ENCODE measurements at regions not wholly inside any gene's neighbourhood (a gene's known extent, or its start where the extent isn't known, plus 50 kb on each side); places are given as distances from the start of the nearest gene placed in this dataset.
"Not testable (repeated sequence)": the region's sequence is repeated elsewhere in the genome, so short reads cannot be mapped to it uniquely, and the experiment has no call there.

DNA sequence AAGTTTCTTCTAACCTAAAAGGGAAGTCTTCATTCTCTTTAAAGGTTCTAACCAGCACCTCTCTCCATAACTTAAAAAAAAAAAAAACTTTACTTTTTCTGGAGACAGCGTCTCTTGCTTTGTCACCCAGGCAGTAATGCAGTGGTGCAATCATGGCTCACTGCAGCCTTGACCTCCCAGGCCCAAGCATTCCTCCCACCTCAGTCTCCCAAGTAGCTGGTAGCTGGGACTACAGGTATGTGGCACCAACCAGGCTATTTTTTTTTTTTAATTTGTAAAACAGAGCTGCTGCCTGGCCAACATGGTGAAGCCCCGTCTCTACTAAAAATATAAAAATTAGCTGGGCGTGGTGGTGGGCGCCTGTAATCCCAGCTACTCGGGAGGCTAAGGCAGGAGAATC lies 787.4 kb upstream of the ACO1 start:
- not testable (repeated sequence) for DNase-seq

DNA sequence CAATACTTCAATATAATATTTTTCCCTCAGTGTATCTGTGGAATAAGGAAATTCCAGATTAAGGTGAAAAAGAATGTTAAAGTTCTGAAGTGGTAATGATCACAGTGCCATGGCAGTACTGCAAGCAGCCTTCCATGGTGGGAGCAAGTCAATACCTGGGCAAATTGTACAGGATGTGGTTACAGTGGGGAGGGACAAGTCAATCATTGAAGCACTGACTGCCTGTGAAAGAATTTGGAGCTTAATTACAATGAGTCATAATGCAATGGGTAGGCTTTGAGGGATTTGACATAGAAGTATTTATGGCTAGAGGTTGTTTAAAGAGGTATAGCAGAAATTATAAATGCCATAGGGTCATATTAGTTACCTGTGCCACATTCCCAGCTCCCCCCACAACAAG lies 786.5 kb upstream of the ACO1 start:
- DNase-seq, result no peak

DNA sequence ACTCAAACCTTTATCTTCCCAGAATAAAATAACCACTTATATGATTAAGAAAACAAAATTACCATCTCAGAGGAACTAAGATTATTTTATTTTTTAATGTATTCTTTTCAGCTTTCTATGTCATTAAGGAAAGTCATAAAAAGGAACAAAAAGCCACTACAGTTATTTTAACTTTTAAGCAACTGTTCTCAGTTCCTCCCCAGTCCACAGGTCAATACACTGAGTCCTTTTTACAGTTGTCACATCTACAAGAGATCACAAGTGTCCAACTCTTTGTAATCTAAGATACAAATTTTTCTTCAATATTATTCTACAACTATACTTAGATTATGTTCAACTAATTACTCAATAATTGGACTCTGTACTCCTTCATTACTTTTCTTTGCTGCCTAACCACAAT lies 782.8 kb upstream of the ACO1 start:
- DNase-seq, result no peak

DNA sequence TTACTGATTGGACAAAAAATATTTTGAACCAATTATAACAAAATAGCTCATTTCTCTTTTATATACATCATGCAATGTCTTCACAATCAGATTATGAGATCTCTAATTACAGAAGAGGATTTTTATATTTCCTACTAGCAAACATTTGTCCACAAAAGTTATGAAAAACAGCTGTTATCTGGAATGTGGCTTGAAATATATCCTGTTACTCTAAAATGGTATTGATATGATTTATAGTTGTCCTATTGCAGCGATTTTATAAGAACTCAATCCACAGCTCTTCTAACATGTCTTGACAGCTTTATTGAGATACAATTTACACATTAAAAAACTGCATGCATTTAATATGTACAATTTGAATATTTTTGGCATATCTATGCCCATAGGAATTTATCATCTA lies 779.9 kb upstream of the ACO1 start:
- no peak for DNase-seq

DNA sequence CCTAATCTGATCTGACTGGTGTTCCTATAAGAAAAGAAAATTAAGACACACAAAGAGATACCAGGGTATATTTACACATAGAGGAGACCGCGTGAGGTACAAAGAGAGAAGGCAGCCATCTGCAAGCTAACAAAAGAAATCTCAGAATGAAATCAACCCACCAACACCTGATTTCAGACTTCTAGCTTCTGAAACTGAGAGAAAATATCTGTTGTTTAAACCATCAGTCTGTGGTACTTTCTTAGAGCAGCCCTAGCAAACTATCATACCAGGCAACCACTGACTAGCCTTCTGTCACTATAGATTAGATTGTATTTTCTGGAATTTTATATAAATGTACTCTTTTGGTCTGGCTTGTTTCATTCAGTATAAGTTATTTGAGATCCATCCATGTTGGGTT lies 779.3 kb upstream of the ACO1 start:
- DNase-seq, result no peak

DNA sequence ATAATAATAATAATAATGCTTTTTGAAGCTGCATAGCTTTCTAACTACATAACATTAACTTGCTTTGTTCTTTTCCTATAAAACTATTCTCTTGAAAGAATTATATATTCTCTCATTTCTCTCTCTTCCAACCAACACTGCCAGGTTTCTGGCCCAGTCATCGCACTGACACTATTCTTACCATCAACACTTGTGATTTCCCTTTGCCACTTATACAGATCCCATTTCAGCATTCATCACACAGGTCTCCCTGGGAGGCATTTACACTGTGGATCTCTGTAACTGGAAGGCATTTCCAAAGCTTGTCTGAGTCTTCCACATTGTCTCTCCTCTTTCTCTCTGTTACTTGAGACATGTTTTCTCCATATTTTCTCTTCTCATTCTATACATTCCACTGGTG lies 777.8 kb upstream of the ACO1 start:
- DNase-seq, result no peak

DNA sequence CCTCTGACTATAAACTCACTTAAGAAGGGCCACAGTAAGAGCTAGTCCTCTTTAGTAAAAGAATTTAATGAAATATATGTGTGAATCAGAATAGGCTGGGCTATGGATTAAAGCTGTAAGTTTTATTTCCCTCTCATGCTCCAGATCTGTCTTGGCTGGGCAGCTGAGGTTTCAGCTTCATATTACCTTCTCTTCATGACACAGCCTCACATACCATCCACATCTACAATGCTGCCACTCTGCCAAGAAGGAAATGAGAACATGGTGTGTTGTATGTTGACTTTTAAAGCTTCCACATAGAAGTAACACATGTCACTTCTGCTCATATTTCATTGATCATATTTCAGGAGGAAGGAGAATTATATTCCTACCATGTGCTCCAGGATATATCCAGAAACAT lies 776.0 kb upstream of the ACO1 start:
- DNase-seq, result no peak

DNA sequence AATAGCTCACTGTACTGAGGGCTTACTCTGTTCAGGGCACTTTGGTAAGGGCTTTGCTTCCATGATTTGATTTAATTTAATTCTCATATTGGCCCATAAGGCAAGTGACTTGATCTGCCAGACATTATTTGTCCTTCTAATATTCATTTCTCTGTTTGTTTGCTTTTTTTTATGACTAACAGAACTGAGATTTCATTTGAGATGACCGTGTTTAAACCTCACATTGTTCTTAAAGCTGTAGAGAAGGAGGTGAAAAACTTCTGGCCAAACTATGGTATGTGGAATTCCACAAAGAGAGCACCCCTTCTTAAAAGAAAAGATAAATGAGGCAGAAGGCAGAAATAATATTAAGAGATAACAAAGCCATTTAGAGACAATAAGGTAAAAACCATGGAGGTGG lies 775.6 kb upstream of the ACO1 start:
- DNase-seq, result no peak

DNA sequence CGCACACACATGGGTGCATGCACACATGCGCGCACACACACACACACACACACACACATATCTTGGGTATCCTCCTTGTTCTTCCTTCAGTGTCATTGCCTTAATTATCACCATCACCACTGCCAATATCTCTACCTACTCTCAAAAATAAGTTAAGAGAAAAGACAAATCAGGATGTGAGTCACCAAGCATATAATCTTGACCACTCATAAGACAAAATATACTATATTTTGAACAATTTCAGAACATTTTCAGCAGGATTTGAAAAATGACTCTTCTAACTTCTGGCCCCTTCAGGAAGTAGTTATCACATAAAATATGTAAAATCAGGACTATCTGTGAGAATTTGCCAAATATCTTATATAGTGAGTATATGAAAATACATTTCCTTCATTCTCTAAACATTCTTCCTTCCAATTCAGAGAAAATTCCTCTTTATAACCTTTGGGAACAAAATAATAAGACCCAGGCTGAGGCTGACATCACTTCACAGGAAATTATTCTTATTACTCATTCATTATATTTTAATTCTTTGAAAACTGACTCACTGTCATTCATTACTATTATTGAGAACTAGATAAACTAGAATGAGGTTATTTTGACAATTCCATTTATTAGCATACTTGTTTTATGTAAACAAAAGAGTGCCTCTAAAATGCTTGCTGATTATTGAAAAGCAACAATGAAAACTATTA lies 772.0 kb upstream of the ACO1 start:
- DNase-seq, result no peak

DNA sequence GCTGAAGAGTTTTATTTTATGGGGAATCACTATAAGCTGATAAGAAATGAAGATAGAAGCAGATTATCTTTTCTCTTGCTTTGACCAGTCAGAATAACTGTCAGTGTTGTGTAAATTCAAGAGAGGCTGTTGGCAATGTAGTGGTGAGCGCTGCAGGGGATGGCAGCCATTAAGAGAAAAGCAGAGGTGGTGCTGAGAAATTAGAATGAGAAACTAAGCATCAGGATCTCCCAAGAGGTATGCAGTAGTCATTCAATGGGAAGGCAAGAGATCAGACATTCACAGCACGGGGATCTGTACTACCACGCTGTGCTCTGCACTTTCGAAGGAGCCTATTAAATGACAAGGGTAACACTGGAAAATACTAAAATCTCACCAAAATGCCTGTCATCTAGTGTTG lies 768.5 kb upstream of the ACO1 start:
- DNase-seq, result no peak

DNA sequence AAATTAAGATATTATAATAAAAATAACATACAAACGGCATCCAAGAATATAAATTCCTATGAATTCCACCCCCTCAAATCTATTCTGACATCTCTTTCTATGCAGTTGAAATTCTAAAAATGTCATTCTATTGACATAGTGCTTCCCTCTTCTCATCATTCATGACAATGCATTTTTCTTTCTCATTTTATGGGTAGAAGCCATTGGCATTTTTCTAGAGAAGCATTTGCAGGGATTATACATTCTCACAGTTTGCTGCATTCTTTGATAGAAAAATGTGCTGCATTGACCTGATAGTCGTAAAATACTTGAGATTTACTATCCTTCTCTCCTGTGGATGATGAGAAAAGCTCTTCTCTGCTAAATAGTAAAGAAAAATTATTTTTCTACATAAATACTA lies 760.9 kb upstream of the ACO1 start:
- no peak for DNase-seq

DNA sequence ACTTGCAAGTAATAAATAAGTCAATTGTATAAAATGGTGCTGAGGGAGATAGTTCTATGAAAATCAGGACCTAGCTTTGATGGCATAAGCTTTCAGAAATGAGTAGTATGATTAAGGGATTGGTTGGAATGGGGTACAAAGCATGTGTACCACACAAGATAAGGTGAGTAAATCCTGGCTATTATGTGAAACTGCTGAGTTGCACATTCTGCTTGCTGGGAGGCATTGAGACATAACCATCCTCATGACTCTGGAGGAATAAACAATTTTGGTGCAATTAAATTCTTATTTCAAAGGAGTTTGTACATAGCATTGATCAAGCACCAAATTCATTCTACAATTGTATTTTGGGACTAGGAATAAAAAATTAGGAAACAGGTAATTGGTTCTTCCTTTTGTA lies 755.2 kb upstream of the ACO1 start:
- DNase-seq, result no peak

DNA sequence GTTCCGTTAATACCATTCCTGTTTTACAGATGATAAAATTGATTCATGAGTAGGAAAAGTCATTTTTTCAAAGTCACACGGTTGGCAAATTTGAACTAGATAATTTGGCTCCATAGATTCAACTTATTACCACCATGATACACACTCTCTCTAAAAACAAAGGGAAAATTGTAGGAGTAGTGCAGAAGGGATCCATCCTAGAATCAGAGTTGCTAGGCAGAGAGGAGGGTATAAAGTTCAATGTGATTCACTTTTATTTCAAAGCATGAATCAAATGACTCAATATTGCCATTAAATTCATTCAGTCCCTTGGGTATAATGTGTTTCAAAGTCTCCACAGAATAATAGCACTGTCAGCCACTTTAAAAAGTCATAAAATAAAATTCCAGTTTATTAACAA lies 747.2 kb upstream of the ACO1 start:
- no peak for DNase-seq

DNA sequence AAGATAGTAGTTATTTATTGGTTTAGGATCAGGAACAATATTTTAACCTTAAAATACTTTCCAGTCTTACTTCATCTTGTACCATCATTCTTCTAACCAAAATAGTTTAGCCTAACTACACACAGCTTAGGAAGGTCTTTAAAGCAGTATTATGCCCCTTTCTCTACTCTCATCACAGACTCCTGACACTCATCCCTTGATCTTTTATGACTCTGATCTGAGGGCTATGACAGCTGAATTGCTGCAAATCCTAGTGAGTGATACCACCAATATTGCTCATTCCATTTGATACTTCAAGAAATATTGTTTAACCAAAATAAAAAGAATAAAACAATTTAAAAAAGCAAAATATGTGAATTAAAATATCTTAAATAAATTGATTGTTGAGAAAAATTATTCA lies 746.6 kb upstream of the ACO1 start:
- no peak for DNase-seq

DNA sequence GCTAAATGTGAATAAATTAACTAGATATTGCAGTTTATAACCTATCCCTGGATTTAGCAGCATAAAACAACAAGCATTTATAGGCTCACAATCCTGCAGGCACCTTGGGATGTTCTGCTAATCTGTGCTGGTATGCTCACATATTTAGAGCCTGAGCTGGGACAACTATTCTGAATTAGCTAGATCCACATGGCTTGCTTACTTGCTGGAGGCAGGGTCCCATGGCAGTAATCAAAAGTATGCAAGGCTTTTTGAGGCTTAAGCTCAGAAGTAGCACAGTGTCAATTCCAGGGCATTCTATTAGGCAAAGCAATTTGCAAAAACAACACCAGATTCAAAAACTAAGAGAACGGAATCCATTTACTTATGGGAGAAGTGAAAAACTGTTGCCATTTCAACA lies 745.0 kb upstream of the ACO1 start:
- no peak for DNase-seq

DNA sequence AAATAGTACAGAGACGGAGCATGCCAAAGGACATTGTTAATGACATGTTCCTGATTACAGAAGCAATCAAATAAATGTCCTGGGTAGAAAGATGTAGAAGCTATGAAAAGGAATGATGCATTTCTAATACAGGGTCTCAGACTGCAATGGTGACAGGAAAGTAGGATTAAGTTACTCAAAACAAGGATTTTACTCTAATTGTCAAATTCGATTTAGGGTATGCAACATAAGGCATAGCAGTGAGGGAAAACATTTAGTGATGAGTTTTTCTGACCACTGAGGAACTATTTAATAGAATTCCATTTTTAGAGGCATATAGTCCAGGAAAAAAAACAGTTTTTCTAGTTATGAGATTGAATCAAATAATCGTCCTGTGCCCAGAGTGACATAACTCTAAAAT lies 715.1 kb upstream of the ACO1 start:
- DNase-seq, result no peak

DNA sequence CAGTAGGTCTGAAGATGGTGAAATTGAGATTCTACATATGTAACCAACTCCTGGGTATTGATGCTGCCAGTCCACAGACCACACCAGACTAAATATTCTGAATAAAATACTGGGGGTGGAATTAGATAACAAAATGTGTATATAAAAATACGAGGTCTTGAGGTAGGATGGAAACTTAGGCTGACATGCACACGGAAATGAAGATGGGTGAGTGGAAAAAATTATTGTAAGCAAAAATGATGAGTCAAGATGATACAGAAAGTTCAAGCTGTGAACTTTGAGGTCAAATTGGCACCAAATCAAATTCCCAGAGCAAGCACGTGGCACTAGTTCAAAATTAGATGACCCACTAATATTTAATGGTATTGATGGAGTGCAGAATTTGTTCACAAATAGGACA lies 713.4 kb upstream of the ACO1 start:
- DNase-seq, result no peak

DNA sequence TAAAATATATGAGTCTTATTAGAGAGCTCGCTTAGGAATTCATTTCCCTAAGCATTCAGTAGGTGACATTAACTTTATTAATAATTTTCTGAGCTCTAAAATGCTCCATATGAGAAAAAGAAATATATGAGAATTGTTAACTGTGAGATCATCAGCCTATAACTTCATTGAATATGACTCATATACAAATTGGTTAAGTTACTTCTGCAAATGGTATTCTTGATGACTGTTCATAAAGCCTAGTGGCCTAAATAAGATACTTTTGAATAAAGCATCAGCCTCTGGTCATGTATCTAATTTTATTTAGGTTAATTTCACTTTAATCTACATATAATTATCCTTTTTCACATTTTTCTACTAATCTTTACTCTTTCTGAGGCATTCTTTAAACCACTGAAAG lies 710.2 kb upstream of the ACO1 start:
- no peak for DNase-seq

DNA sequence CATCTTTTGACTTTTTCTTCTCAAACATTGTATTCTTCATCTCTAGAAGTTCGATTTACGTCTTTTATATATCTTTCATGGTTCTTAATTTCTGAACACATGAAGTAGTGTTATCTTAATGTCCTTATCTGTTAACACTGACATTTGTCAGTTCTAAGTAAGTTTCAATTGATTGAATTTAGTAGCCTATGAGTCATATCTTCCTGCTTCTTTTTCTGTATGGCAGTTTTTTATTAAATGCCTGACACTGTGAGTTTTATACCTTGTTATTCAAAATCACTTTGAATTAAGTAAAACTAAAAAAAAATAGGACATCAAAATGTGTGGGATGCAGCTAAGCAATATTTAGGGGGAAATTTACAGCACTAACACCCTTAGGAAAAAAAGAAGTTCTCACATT lies 707.0 kb upstream of the ACO1 start:
- no peak for DNase-seq

DNA sequence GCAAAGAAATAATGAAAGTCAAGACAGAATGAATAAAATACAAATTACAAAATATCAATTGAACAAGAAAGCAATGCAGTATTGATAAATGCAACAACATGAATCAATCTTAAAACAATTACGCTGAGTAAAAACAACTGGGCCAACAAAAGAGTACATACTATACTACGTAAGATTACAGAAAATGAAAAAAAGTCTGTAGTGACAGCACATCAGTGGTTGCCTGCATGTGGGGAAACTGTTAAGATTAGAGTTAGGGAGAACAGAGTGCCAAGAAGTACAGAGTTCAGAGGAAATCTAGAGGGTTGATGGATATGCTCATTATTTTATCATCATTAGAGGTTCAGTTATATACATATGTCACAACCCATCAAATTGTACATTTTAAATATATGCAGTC lies 706.6 kb upstream of the ACO1 start:
- no peak for DNase-seq

DNA sequence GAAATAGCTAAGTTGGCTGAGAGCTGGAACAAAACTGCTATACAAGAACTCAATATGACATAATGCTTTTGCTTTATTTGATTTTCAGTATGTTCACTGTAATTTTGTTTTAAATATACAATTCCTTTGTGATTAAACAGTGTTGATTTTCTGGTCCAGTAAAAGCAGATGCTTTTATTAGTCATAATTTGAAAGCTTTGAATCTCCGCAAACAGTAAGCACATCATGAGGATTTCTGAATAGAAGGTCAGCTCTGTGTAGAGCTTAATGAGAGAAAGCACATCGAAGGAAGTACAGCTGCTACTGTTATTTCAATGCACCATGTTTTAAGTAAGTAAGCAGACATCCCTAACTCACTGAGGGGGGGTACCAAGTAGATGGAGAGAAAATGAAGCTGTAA lies 701.3 kb upstream of the ACO1 start:
- no peak for DNase-seq

DNA sequence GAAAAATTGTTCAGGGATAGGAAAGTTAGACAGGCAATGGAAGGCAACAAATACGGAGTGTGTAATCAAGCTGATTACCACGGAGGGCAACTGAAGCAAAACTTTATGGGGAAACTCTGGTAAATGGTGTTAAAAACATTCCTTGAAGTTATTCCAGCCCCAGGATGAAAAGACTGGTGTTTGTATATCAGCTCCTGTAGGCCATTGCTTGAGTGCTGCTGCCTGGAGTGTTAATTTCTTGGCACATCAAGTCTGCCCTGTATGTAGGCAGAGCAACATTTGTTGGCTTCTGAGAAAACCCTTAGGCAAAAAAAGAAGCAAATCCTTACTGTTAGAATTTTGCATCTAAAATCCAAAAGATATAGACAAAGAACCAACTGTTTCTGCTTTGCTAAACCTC lies 686.5 kb upstream of the ACO1 start:
- DNase-seq, result no peak

DNA sequence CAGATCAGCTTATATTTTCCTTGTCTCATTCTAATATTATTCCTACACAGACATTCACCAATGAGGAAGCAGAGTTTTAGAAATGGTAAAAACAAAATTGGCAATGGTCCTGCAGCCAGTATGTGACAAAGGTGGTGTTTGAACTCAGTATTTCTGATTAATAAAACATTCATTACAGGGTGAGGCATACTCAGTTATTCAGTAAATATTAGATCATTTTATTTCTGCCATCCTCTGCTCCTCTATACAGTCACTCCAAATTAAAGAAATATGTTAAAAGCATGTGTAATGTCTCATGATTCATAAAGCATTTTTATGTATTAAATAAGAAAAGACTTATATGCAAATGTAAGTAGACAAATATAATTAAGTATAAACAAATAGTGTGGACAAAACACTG lies 684.6 kb upstream of the ACO1 start:
- no peak for DNase-seq

DNA sequence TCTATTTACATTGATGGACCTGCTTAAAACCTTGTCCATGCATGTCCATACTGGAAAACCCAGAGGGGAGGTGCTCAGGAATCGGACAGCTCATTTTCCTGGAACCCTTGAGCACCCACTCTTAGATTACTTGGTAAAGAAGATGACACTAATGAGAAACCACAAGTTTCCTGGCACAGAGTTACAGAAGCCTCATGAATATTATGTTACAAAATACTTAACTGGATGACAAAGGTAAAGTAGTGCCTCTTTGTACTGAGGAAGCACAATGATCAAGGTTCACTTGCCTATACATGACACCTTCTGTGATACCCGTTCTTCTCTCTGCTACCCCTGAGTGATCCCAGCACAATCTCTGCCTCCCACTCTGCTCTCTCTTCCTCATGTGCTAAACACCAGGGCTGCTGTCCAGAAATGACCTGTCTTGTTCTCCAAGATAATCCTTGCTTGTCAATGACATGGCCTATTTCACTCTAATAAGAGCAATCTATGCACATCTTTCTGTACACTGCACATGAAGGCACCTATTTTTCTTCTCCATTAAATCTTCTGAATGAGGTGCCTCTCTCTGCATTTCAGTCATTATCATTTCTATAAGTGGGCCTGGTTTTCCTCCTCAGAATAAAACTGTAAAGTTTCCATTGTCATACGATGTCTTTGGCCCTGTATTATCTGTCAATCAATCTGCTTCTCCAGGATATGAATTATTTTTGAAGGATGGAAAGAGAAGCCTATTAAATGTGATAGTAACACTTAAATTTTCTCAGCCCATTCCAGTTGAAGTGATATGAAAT lies 684.0 kb upstream of the ACO1 start:
- DNase-seq, result no peak

DNA sequence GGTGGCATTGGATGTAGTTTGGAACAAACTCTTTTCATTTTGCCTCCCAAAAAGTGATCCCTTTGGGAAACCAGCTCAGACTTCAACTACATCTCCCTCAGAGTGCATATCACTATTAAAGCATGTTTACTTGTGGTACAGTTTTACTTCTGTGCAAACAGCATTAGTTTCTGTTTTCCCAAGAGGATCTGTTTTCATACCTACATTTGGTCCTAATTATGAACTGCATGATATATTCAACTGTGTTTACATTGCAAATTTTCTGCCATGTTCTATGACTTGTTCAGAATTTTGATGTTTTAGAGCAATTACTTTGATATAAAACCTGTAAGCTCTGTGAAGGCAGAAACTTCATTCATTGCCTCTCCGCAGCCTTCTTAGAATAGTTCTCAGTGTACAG lies 681.5 kb upstream of the ACO1 start:
- no peak for DNase-seq
